HUES6 (cell line): ENCODE measurements at regions not wholly inside any gene's neighbourhood (a gene's known extent, or its start where the extent isn't known, plus 50 kb on each side); places are given as distances from the start of the nearest gene placed in this dataset.

Experiments
- H3K27ac ChIP-seq: 2 replicates; pipeline ENCODE4 v1.7.0; 2013; ENCODE audit warnings: low read depth, mild to moderate bottlenecking, low read length, inconsistent platforms
- H3K27me3 ChIP-seq: 2 replicates; pipeline ENCODE4 v1.6.1; 2013; ENCODE audit warnings: low read length; ENCODE audit not compliant: control insufficient read depth, insufficient read depth
- H3K36me3 ChIP-seq: 2 replicates; pipeline ENCODE4 v1.6.1; 2013; ENCODE audit warnings: low read length; ENCODE audit not compliant: control insufficient read depth, insufficient read depth
- H3K4me1 ChIP-seq: 2 replicates; pipeline ENCODE4 v1.6.1; 2013; ENCODE audit warnings: low read length; ENCODE audit not compliant: control insufficient read depth, insufficient read depth
- H3K4me3 ChIP-seq: 2 replicates; pipeline ENCODE4 v1.5.1; 2013; ENCODE audit warnings: low read depth, low read length
- H3K9ac ChIP-seq: one replicate; pipeline ENCODE4 v1.6.1; 2013; ENCODE audit warnings: mild to moderate bottlenecking, low read length
- H3K9me3 ChIP-seq: 2 replicates; pipeline ENCODE4 v1.6.1; 2013; ENCODE audit warnings: low read depth, low read length; ENCODE audit not compliant: control insufficient read depth, insufficient read depth

DNA sequence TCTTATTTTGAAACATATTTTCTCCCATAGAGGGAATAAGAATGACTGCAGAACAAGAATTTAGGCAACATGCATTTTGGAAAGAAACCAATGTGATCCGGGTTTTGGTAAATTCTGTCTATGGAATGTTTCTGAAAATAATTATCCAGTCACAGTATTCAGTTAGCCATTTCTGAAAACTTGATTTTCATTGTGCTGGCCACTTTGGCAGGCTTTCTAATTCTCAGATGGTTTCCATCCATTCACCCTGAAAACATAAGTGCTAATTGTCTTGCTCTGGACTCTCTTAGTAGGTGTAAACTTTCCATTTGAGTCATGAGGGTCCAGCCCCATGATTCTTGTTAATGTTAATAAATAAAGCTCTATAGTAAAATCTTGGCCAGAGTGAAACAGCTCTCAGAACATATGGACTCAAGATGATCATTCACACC is 176.5 kb downstream of the RBM43 start:
- H3K27ac ChIP-seq, result no peak overlapping the region
- H3K4me1 ChIP-seq, result peaks cover 9% of the 10 kb centered on the region; the same call in 1 of the 2 replicates
- H3K36me3 ChIP-seq, result no peaks in the 10 kb centered on the region
- no peak overlapping the region for H3K4me3 ChIP-seq
- H3K27me3 ChIP-seq, result no peaks in the 10 kb centered on the region
- H3K9me3 ChIP-seq, result no peaks in the 10 kb centered on the region
- H3K9ac ChIP-seq, result no peak overlapping the region

DNA sequence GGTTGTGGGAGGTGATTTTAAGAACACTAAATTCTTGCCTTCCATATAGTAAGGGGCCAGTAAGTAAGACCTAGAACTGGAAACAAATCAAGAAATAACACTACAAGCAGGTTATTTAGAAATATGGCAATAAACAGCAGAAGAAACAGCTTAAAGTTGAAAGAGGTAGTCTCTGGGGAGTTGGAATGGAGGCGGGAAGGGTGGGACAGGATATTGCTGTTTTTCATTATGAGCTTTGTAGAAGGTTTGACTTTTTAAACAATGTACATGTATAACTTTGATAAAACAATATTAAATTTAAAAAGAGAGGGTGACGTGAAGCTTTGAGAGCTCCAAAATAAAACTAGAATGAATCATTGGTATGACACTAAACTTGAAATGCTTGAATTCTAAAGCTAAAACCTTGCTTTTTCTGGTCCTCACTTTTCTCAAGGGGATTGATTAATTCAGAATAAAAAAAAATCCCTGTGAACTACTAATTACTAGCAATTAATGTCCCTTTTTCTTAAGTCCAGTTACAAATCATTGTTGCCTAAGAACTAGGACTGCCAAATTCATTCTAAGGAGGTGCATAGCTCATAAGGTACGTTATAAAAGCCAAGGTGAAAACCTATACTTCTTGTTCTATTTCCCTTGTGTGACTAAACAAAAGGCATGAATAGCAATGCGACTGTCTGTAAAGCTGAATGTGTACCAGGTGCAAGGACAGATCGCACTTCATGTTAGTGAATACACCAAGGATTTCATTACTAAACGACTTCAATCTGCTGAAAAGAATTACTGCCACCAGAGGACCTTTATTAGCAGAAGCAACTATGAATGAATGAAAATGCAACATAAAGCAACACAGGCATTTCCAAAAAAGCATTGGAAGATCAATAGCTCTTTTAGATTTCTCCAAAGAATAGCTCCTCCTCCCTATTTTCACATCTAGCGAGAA is 177.5 kb downstream of the RBM43 start:
- H3K4me1 ChIP-seq, result peaks cover 9% of the 10 kb centered on the region; the same call in 1 of the 2 replicates
- no peaks in the 10 kb centered on the region for H3K9me3 ChIP-seq
- H3K27ac ChIP-seq, result no peak overlapping the region
- H3K36me3 ChIP-seq, result no peaks in the 10 kb centered on the region
- H3K4me3 ChIP-seq, result no peak overlapping the region
- no peak overlapping the region for H3K9ac ChIP-seq
- H3K27me3 ChIP-seq, result no peaks in the 10 kb centered on the region

DNA sequence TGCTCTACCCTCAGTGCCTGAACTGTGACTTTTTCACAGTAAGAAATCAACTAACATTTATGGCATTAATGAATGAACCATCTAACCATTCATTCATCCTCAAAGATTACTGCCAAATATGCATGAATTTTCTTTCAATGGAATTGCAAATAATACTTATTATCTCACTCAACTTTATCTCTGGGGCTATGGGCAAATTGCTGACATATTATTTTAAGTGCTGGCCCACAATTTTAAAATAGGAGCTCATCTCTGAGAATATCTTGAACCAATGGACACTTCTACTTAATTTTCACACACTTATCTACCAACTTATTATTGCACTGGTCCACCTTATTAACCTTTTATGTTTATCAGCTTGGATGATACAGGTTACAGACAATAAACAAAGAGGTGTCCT is 182.8 kb downstream of the RBM43 start:
- H3K27me3 ChIP-seq, result no peaks in the 10 kb centered on the region
- H3K36me3 ChIP-seq, result no peaks in the 10 kb centered on the region
- no peak overlapping the region for H3K4me3 ChIP-seq
- H3K27ac ChIP-seq, result no peak overlapping the region
- no peak overlapping the region for H3K9ac ChIP-seq
- peaks cover 5% of the 10 kb centered on the region; the same call in 1 of the 2 replicates for H3K4me1 ChIP-seq
- H3K9me3 ChIP-seq, result no peaks in the 10 kb centered on the region

DNA sequence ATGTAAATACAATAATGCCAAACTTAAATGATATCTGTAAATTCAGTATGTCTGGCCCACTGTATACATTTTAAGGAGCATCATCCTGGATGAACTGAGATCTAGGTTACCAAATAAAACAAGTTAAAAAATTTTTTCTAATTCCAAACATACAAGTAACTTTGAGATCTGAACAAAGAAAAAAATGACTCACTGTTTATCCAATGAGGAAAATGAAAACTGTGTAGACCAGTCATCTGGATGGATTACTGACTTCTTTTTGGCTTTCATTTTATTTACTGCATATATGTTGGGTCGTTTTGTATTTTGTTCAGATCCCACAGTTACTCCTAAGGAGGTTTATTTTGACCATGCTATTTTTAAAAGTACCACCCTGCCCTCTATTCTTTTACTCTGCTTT is 189.8 kb downstream of the RBM43 start:
- H3K27me3 ChIP-seq, result no peaks in the 10 kb centered on the region
- H3K27ac ChIP-seq, result peak overlapping the region; percentile 16; the same call in 1 of the 2 replicates
- H3K9me3 ChIP-seq, result no peaks in the 10 kb centered on the region
- H3K4me1 ChIP-seq, result peaks cover 15% of the 10 kb centered on the region
- H3K4me3 ChIP-seq, result no peak overlapping the region
- no peak overlapping the region for H3K9ac ChIP-seq
- H3K36me3 ChIP-seq, result no peaks in the 10 kb centered on the region

DNA sequence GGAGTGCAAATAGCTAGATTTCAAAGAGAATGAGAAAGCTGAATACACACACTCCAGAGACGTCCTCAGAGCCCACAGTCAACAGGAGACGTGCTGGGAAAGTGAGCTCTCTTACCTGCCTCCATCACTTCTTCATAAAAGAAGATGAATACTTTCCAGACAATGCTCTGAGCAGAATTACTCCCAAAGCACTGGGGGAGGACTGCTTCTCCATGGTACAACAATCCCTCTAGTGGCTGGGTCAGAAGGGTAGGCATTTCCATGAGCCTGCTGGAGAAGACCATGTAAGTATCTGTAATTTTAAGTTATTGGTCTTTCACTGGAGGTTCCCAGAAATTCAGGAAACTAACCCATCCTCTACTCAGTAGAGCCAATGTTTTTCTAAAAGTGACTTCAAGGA is 190.3 kb downstream of the RBM43 start:
- Histone ChIP-seq H3K36me3 (no peaks in the 10 kb centered on the region), H3K4me3 (no peak overlapping the region), H3K9me3 (no peaks in the 10 kb centered on the region), H3K4me1 (peaks cover 15% of the 10 kb centered on the region), H3K9ac (no peak overlapping the region), H3K27me3 (no peaks in the 10 kb centered on the region), H3K27ac (peak overlapping the region; percentile 63; the same call in 1 of the 2 replicates)

DNA sequence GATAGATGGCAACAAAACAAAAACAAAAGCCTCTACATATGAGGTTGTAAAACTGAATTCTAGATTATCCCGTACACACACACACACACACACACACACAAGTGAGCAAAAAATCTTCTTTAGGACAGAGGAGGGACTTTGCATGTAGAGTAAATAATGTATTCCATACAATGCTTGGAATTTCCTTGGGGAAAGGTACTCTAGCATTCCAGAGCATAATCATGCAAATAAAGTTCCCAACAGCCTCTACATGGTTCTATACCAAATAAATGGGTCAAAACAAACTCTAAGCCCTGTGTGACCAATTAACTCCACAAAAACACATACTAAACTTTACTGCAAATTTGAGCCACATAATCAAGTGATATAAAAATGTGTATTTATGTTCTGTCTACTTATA is 191.4 kb downstream of the RBM43 start:
- no peaks in the 10 kb centered on the region for H3K9me3 ChIP-seq
- H3K36me3 ChIP-seq, result no peaks in the 10 kb centered on the region
- no peak overlapping the region for H3K9ac ChIP-seq
- H3K27ac ChIP-seq, result 0 out of 2 replicates have a peak overlapping the region, but pooled peaks have one; percentile 12
- H3K4me3 ChIP-seq, result no peak overlapping the region
- no peaks in the 10 kb centered on the region for H3K27me3 ChIP-seq
- H3K4me1 ChIP-seq, result peaks cover 15% of the 10 kb centered on the region

DNA sequence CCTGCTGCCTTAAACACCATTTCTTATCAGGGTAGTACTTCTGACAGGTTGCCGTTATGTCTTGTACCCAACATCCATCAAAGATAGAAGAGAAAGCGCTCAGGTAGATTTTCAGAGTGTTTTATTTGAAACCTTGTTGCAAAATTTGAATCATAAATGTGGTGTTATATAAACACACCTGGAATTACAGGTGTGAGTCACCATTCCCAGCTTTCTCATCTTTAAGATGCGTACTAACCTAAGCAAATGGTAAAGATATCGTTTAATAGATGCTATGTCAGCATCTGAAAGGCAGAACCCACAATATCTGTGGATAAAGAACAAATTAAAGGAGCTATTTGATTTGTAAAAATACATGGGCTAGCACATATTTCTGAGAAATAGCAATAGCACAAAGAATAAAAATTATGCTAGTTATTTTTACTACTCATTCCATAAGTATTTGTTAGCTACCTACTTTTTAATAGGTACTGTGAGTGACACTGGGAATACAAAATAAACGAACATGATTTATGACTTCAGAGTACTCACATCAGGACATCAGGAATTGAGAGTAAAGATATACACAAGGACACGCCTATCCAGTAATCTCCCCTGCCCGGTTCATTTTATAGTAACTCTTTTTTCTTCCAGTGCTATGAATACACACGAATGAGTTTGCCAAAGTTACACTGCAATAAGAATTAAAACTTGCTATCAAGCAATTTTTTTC is 193.8 kb downstream of the RBM43 start:
- Histone ChIP-seq H3K9ac (no peak overlapping the region), H3K27me3 (no peaks in the 10 kb centered on the region), H3K9me3 (no peaks in the 10 kb centered on the region; the same call in 1 of the 2 replicates), H3K4me1 (peaks cover 20% of the 10 kb centered on the region), H3K27ac (no peak overlapping the region), H3K4me3 (no peak overlapping the region), H3K36me3 (no peaks in the 10 kb centered on the region)

DNA sequence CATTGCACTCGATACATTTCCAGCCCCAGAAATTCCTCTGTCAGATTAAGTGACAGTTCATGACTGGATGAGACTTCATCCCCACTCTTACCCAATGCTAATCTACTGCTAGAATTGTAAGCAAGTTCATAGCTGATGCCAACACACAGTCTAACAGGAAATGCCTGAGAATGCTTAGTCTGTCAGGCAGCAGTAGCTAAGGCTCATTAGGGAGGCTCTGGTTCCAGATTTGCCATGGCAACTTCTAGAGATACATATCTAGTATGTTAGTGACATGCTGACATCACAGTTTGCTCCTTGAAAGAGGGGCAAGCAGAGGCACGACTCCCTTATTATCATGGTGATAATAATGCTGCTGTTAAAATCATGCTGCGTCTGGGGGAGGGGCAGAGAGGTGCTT is 198.4 kb downstream of the RBM43 start:
- no peak overlapping the region for H3K9ac ChIP-seq
- H3K27me3 ChIP-seq, result no peaks in the 10 kb centered on the region
- H3K4me3 ChIP-seq, result no peak overlapping the region
- H3K27ac ChIP-seq, result no peak overlapping the region
- H3K9me3 ChIP-seq, result no peaks in the 10 kb centered on the region; the same call in 1 of the 2 replicates
- no peaks in the 10 kb centered on the region for H3K36me3 ChIP-seq
- H3K4me1 ChIP-seq, result peaks cover 5% of the 10 kb centered on the region; the same call in 1 of the 2 replicates

DNA sequence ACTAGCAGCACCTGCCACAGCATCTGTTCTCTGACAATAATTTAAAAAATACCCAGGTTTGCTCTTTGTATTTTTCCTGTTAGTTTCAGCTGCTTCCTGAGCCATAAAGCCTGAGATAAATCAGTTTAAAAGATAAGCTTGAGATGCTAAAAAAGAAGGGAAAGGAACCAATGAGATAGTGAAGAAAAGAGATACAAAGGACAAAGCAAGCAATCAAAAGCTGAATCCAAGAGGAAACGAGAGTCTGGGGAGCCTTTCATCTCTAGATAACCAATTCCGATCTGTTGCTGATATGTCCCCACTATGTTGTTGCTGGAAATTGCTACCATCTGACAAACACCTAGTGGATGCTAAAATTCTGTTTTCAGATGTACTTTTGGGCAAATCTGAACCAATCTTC is 201.4 kb downstream of the RBM43 start:
- H3K27me3 ChIP-seq, result no peaks in the 10 kb centered on the region
- H3K4me1 ChIP-seq, result peaks cover 5% of the 10 kb centered on the region; the same call in 1 of the 2 replicates
- no peaks in the 10 kb centered on the region; the same call in 1 of the 2 replicates for H3K9me3 ChIP-seq
- no peak overlapping the region for H3K4me3 ChIP-seq
- no peak overlapping the region for H3K27ac ChIP-seq
- H3K36me3 ChIP-seq, result no peaks in the 10 kb centered on the region
- peak overlapping the region; percentile 10 for H3K9ac ChIP-seq

DNA sequence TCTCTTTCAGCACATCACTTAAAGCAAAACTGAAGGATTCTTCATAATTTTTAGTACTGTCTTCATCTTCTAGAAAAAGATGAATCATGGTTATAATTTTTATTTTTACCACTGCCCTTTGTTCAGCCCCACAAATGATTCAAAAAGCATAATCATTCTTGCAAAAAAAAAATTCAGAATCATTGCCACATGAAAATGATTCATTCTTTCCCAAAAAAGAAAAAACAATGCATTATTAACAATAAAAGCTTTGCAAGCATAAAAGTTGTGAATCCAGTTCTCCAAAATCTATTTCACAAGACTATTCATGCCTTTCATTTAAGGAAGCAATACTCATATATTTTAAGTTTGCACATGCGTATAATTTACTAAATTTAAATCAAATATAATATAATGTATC is 204.8 kb downstream of the RBM43 start:
- Histone ChIP-seq H3K27ac (no peak overlapping the region), H3K36me3 (no peaks in the 10 kb centered on the region), H3K27me3 (no peaks in the 10 kb centered on the region), H3K9me3 (no peaks in the 10 kb centered on the region), H3K4me3 (no peak overlapping the region), H3K4me1 (no peaks in the 10 kb centered on the region), H3K9ac (no peak overlapping the region)

DNA sequence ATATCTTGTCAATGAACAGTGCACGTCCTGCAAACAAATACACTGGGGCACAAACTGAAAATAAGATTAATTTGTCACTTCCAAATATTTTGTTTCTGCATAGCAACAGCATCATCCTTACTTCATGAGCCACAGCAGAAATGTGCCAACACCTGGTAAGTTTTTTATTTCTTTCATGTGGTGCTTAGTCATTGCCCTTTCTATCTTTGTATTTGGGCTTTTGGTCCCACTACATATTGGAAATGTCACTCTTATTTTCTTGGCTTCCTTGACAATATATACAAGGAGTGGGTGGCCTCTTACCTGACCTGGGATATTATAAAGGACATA is 208.0 kb downstream of the RBM43 start:
- H3K4me3 ChIP-seq, result no peak overlapping the region
- H3K9ac ChIP-seq, result no peak overlapping the region
- no peaks in the 10 kb centered on the region for H3K27me3 ChIP-seq
- no peaks in the 10 kb centered on the region for H3K36me3 ChIP-seq
- no peaks in the 10 kb centered on the region for H3K4me1 ChIP-seq
- no peak overlapping the region for H3K27ac ChIP-seq
- no peaks in the 10 kb centered on the region for H3K9me3 ChIP-seq
